T47D (cell line): ENCODE measurements at regions not wholly inside any gene's neighbourhood (a gene's known extent, or its start where the extent isn't known, plus 50 kb on each side); places are given as distances from the start of the nearest gene placed in this dataset.

Source experiments
- DNase-seq, 2 experiments: peaks; one replicate each; pipeline versions ENCODE4 v3.0.0 to v3.0.0-alpha.2; 2011 to 2012; ENCODE audit warnings: low read depth in 1 of 2, low spot score in 1 of 2
- JUND ChIP-seq: IDR thresholded peaks from 2 replicates; pipeline ENCODE4 v1.6.1; 2012; ENCODE audit warnings: low read depth
- in situ Hi-C: cut with HindIII; loops from 2 replicates; pipeline ENCODE4 v1.10.0; 2016; ENCODE audit warnings: low sequenced_read_pairs, low pct_unique_long_range_greater_than_20kb

GRCh38 chr13:99626461-99627082 lies 125.3 kb downstream of the TM9SF2 start:
- DNase-seq, result no peak
- in situ Hi-C loops, result no loop called here
- TF ChIP-seq JUND, result no peak

DNA sequence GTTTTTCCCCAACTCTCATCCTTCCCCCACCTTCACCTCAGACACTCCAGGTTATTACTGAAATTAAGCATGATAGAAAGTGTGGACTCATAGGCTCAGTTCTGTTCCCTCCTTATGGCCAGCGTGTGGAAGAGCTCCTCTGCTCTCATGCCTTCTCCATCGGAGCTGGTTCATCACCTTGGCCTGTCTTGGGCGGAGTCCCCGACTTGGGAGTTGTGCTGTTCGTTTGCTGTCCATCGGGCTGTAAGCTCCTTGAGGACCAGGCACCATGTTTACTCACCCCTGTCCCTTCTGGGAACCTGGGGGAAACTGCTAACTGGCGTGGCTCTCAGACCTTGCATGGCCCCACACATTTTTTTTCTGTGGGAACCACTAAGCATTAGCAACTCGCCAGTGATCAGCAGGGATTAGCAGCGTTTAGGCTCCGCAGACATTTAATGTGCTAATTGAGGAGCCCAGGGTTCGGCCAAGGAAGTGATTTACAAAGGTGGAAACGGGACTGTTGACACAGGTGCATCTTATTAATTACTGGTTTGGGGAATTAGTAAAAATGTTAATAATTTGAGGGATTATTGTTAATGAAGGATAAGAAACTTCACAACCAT lies 123.8 kb downstream of the TM9SF2 start:
- DNase-seq, result no peak
- TF ChIP-seq JUND, result no peak
- in situ Hi-C loops, result no loop called here

- no peak for DNase-seq
- in situ Hi-C loops, result no loop called here
- no peak for TF ChIP-seq JUND
These were observed 119.5 kb downstream of the TM9SF2 start for GRCh38 chr13:99620806-99621205.

DNA sequence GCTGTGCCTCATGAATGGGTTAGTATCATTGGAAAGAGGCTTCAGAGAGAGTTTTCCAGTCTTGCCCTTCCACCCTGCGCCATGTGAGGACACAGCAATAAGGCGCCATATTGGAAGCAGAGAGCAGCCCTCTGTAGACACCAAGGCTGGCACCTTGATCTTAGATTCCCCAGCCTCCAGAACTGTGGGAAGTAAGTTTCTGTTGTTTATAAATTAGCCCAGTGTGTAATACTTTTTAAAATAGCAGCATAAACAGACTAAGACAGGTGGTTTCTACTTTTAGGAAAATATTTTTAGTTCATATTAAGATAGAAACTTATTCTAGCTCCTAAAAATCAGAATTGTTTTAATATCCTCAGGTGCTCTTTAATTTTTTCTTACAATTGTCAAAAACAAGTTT lies 117.9 kb downstream of the TM9SF2 start:
- in situ Hi-C loops, result no loop called here
- TF ChIP-seq JUND, result no peak
- DNase-seq, result no peak

GRCh38 chr13:99617474-99618255 lies 116.4 kb downstream of the TM9SF2 start:
- DNase-seq, result peak in 1 of 2 experiments; percentile 44
- in situ Hi-C loops, result no loop called here
- no peak for TF ChIP-seq JUND

DNA sequence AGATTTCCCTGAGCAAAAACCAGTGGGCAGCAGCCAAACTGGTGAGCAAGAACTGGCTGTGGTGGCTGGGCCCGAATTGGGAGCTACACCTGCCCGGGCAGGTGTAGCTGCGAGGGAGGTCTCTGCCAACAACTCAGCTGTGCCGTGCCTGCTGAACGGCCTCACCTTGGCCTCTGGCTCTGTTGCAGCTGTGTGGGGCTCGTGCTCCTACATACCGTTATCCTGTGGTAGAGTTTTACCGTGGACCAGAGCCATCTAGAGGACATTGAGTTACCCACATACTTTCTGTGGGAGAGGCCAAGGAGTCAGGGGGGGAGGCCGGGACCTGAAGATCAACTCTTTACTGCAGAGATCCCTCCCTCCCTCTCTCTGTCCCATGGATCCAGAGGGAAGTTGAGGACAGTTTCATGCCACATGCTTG lies 113.2 kb downstream of the TM9SF2 start:
- TF ChIP-seq JUND, result no peak
- in situ Hi-C loops, result no loop called here
- peak; percentile 23 to 63 for DNase-seq
